GM23338 (cell line): ENCODE measurements at regions not wholly inside any gene's neighbourhood (a gene's known extent, or its start where the extent isn't known, plus 50 kb on each side); places are given as distances from the start of the nearest gene placed in this dataset.

Experiments used
- ATAC-seq: fragments of 200-7000 bp; cut with Tn5 transposase; 3 replicates; pipeline ENCODE4 v1.9.1; 2020
- DNase-seq: peaks from one replicate; pipeline ENCODE4 v3.0.0-alpha.2; 2015; ENCODE audit warnings: low spot score
- H2AFZ ChIP-seq: fragments of 200-600 bp; sonication (generic); 2 replicates; pipeline ENCODE4 v1.8.0; 2016; ENCODE audit warnings: antibody characterized with exemption, mild to moderate bottlenecking, moderate library complexity
- H3F3A ChIP-seq: fragments of 200-600 bp; sonication (generic); replicated peaks from 2 replicates; pipeline ENCODE4 v1.8.0; 2017; ENCODE audit warnings: antibody characterized with exemption, mixed run types, low read depth
- H3K27ac ChIP-seq: fragments of 200-600 bp; sonication (generic); 2 replicates; pipeline ENCODE4 v1.6.1; 2016; ENCODE audit warnings: low read depth
- H3K27me3 ChIP-seq: fragments of 200-600 bp; sonication (generic); 2 replicates; pipeline ENCODE4 v1.8.0; 2016; ENCODE audit warnings: mild to moderate bottlenecking, mixed run types, moderate library complexity; ENCODE audit not compliant: insufficient read depth
- H3K36me3 ChIP-seq: fragments of 200-600 bp; sonication (generic); 2 replicates; pipeline ENCODE4 v1.8.0; 2016; ENCODE audit warnings: mild to moderate bottlenecking; ENCODE audit not compliant: insufficient read depth
- H3K4me1 ChIP-seq: fragments of 200-600 bp; sonication (generic); 2 replicates; pipeline ENCODE4 v1.8.0; 2016; ENCODE audit warnings: mild to moderate bottlenecking, moderate library complexity; ENCODE audit not compliant: insufficient read depth
- H3K4me2 ChIP-seq: fragments of 200-600 bp; sonication (generic); 2 replicates; pipeline ENCODE4 v1.7.1; 2017; ENCODE audit warnings: mixed run types
- H3K4me3 ChIP-seq: fragments of 200-600 bp; sonication (generic); 2 replicates; pipeline ENCODE4 v1.6.1; 2016; ENCODE audit warnings: mixed run types
- H3K79me2 ChIP-seq: fragments of 200-600 bp; sonication (generic); replicated peaks from 2 replicates; pipeline ENCODE4 v1.8.0; 2017; ENCODE audit warnings: mild to moderate bottlenecking; ENCODE audit not compliant: insufficient read depth
- H3K9me2 ChIP-seq: fragments of 200-600 bp; sonication (generic); 2 replicates; pipeline ENCODE4 v1.8.0; 2017; ENCODE audit not compliant: insufficient read depth
- H4K20me1 ChIP-seq: fragments of 200-600 bp; sonication (generic); replicated peaks from 2 replicates; pipeline ENCODE4 v1.8.0; 2017; ENCODE audit warnings: mild to moderate bottlenecking; ENCODE audit not compliant: insufficient read depth
- H3K27ac Mint-ChIP-seq: 2 replicates; pipeline ENCODE4 v1.8.0; 2020; ENCODE audit warnings: inconsistent platforms, mild to moderate bottlenecking, moderate library complexity, mixed read lengths
- H3K27me3 Mint-ChIP-seq: 3 replicates; pipeline ENCODE4 v1.8.0; 2022; ENCODE audit warnings: low read depth, mild to moderate bottlenecking, moderate library complexity, mixed read lengths, inconsistent platforms; ENCODE audit not compliant: insufficient read depth, poor library complexity
- H3K36me3 Mint-ChIP-seq: 3 replicates; pipeline ENCODE4 v1.8.0; 2021; ENCODE audit warnings: low read depth, mild to moderate bottlenecking, inconsistent platforms, moderate library complexity, mixed read lengths
- H3K4me1 Mint-ChIP-seq: 3 replicates; pipeline ENCODE4 v1.8.0; 2020; ENCODE audit warnings: mild to moderate bottlenecking, inconsistent platforms, mixed read lengths
- H3K4me3 Mint-ChIP-seq: 3 replicates; pipeline ENCODE4 v1.8.0; 2021; ENCODE audit warnings: moderate library complexity, mild to moderate bottlenecking, inconsistent platforms, mixed read lengths
- H3K9me3 Mint-ChIP-seq: 3 replicates; pipeline ENCODE4 v1.8.0; 2020; ENCODE audit warnings: moderate library complexity, mild to moderate bottlenecking, inconsistent platforms, mixed read lengths
- CREB1 ChIP-seq: fragments of 250-450 bp; sonication (Bioruptor Pico); IDR thresholded peaks from 2 replicates; pipeline ENCODE4 v1.5.0; 2020; ENCODE audit warnings: low read depth, mild to moderate bottlenecking, moderate library complexity
- EZH2 ChIP-seq: fragments of 200-600 bp; sonication (generic); IDR thresholded peaks from one replicate; pipeline ENCODE4 v1.8.0; 2017; ENCODE audit warnings: antibody characterized with exemption, mild to moderate bottlenecking, low read depth; ENCODE audit not compliant: unreplicated experiment
- EZH2phosphoT487 ChIP-seq: fragments of 200-600 bp; sonication (generic); IDR thresholded peaks from one replicate; pipeline ENCODE4 v1.8.1; 2018; ENCODE audit warnings: antibody characterized with exemption; ENCODE audit not compliant: unreplicated experiment
- JUNB ChIP-seq: IDR thresholded peaks from one replicate; pipeline ENCODE4 v1.6.1; 2016; ENCODE audit warnings: antibody characterized with exemption; ENCODE audit not compliant: unreplicated experiment
- NANOG ChIP-seq: IDR thresholded peaks from 2 replicates; pipeline ENCODE4 v1.6.1; 2016; ENCODE audit warnings: antibody characterized with exemption, borderline replicate concordance
- POLR2AphosphoS5 ChIP-seq: IDR thresholded peaks from 2 replicates; pipeline ENCODE4 v1.6.1; 2016; ENCODE audit warnings: antibody characterized with exemption, low read depth
- STAT1 ChIP-seq: IDR thresholded peaks from one replicate; pipeline ENCODE4 v1.6.1; 2016; ENCODE audit warnings: antibody characterized with exemption; ENCODE audit not compliant: unreplicated experiment
- ZNF114 ChIP-seq: fragments of 250-450 bp; sonication (Bioruptor Pico); IDR thresholded peaks from 2 replicates; pipeline ENCODE4 v1.5.0; 2020; ENCODE audit warnings: mild to moderate bottlenecking, moderate library complexity
- ZNF331 ChIP-seq: fragments of 250-450 bp; sonication (Bioruptor Pico); IDR thresholded peaks from 2 replicates; pipeline ENCODE4 v1.5.0; 2020; ENCODE audit warnings: low read depth, mild to moderate bottlenecking, moderate library complexity
- TF ChIP-seq, protein P1 (sequence below), 2 experiments: fragments of 200-600 bp in 1 of 2; sonication (generic) in 1 of 2; conservative IDR thresholded peaks; 2 replicates each; pipeline versions ENCODE4 v1.5.1 to v1.6.1; 2016 to 2017; ENCODE audit warnings: antibody characterized with exemption in 2 of 2, low read depth in 2 of 2, mild to moderate bottlenecking in 2 of 2, moderate library complexity in 1 of 2
- TF ChIP-seq, protein P2 (sequence below): IDR thresholded peaks from 2 replicates; pipeline ENCODE4 v1.6.1; 2016; ENCODE audit warnings: antibody characterized with exemption
- TF ChIP-seq, protein P3 (sequence below): fragments of 250-450 bp; sonication (Bioruptor Pico); IDR thresholded peaks from 2 replicates; pipeline ENCODE4 v1.5.0; 2020; ENCODE audit warnings: mild to moderate bottlenecking, moderate library complexity
- TF ChIP-seq, protein P4 (sequence below): IDR thresholded peaks from one replicate; pipeline ENCODE4 v1.6.1; 2018; ENCODE audit warnings: antibody characterized with exemption; ENCODE audit not compliant: unreplicated experiment

DNA sequence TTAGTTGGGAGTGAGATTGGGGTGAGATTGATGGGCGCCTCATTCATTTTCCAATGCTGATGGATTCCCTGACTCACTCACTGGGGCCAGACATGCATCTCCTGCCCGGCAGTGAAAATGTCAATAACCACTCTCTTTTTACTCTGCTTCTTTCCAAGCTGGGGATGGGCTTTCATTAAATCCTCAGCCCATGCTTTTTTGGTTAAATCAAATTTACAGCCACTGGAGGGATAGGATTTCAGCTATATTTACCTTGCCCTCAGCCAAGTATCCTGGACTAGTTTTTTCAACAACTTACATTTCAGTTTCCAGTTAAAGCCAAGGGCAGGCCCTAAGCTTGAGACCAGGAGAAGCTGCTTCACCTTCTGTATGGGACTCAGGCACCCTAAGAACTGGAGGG is 162.8 kb downstream of the TSN start:
- H3K4me1 Mint-ChIP-seq = no peaks in the 10 kb centered on the region
- no peak for ATAC-seq

More for the DNA sequence above, 162.8 kb downstream of the TSN start:
- H3K79me2 ChIP-seq = no peaks in the 10 kb centered on the region
- H3K4me1 ChIP-seq = no peaks in the 10 kb centered on the region
- H3K9me2 ChIP-seq = no peaks in the 10 kb centered on the region; the same call in none of the 2 replicates
- Mint-ChIP-seq H3K27ac (no peak overlapping the region), H3K27me3 (peaks cover 4% of the 10 kb centered on the region), H3K36me3 (no peaks in the 10 kb centered on the region), H3K9me3 (no peaks in the 10 kb centered on the region), H3K4me3 (no peak overlapping the region)
- DNase-seq = no peak
- no peaks in the 10 kb centered on the region for H4K20me1 ChIP-seq
- H2AFZ ChIP-seq = no peak overlapping the region
- no peak for TF ChIP-seq CREB1 (CRISPR knock-in tag)
- TF ChIP-seq EZH2 = no peak
- TF ChIP-seq, protein P1, sequence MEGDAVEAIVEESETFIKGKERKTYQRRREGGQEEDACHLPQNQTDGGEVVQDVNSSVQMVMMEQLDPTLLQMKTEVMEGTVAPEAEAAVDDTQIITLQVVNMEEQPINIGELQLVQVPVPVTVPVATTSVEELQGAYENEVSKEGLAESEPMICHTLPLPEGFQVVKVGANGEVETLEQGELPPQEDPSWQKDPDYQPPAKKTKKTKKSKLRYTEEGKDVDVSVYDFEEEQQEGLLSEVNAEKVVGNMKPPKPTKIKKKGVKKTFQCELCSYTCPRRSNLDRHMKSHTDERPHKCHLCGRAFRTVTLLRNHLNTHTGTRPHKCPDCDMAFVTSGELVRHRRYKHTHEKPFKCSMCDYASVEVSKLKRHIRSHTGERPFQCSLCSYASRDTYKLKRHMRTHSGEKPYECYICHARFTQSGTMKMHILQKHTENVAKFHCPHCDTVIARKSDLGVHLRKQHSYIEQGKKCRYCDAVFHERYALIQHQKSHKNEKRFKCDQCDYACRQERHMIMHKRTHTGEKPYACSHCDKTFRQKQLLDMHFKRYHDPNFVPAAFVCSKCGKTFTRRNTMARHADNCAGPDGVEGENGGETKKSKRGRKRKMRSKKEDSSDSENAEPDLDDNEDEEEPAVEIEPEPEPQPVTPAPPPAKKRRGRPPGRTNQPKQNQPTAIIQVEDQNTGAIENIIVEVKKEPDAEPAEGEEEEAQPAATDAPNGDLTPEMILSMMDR (conservative IDR thresholded peaks at IDR 0.05; ENCODE audit: low read depth in 2 of 2) = no peak
- TF ChIP-seq EZH2phosphoT487 = no peak
- TF ChIP-seq, protein P2, sequence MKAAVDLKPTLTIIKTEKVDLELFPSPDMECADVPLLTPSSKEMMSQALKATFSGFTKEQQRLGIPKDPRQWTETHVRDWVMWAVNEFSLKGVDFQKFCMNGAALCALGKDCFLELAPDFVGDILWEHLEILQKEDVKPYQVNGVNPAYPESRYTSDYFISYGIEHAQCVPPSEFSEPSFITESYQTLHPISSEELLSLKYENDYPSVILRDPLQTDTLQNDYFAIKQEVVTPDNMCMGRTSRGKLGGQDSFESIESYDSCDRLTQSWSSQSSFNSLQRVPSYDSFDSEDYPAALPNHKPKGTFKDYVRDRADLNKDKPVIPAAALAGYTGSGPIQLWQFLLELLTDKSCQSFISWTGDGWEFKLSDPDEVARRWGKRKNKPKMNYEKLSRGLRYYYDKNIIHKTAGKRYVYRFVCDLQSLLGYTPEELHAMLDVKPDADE = no peak
- no peak for TF ChIP-seq POLR2AphosphoS5
- no peak for TF ChIP-seq JUNB
- TF ChIP-seq, protein P3, sequence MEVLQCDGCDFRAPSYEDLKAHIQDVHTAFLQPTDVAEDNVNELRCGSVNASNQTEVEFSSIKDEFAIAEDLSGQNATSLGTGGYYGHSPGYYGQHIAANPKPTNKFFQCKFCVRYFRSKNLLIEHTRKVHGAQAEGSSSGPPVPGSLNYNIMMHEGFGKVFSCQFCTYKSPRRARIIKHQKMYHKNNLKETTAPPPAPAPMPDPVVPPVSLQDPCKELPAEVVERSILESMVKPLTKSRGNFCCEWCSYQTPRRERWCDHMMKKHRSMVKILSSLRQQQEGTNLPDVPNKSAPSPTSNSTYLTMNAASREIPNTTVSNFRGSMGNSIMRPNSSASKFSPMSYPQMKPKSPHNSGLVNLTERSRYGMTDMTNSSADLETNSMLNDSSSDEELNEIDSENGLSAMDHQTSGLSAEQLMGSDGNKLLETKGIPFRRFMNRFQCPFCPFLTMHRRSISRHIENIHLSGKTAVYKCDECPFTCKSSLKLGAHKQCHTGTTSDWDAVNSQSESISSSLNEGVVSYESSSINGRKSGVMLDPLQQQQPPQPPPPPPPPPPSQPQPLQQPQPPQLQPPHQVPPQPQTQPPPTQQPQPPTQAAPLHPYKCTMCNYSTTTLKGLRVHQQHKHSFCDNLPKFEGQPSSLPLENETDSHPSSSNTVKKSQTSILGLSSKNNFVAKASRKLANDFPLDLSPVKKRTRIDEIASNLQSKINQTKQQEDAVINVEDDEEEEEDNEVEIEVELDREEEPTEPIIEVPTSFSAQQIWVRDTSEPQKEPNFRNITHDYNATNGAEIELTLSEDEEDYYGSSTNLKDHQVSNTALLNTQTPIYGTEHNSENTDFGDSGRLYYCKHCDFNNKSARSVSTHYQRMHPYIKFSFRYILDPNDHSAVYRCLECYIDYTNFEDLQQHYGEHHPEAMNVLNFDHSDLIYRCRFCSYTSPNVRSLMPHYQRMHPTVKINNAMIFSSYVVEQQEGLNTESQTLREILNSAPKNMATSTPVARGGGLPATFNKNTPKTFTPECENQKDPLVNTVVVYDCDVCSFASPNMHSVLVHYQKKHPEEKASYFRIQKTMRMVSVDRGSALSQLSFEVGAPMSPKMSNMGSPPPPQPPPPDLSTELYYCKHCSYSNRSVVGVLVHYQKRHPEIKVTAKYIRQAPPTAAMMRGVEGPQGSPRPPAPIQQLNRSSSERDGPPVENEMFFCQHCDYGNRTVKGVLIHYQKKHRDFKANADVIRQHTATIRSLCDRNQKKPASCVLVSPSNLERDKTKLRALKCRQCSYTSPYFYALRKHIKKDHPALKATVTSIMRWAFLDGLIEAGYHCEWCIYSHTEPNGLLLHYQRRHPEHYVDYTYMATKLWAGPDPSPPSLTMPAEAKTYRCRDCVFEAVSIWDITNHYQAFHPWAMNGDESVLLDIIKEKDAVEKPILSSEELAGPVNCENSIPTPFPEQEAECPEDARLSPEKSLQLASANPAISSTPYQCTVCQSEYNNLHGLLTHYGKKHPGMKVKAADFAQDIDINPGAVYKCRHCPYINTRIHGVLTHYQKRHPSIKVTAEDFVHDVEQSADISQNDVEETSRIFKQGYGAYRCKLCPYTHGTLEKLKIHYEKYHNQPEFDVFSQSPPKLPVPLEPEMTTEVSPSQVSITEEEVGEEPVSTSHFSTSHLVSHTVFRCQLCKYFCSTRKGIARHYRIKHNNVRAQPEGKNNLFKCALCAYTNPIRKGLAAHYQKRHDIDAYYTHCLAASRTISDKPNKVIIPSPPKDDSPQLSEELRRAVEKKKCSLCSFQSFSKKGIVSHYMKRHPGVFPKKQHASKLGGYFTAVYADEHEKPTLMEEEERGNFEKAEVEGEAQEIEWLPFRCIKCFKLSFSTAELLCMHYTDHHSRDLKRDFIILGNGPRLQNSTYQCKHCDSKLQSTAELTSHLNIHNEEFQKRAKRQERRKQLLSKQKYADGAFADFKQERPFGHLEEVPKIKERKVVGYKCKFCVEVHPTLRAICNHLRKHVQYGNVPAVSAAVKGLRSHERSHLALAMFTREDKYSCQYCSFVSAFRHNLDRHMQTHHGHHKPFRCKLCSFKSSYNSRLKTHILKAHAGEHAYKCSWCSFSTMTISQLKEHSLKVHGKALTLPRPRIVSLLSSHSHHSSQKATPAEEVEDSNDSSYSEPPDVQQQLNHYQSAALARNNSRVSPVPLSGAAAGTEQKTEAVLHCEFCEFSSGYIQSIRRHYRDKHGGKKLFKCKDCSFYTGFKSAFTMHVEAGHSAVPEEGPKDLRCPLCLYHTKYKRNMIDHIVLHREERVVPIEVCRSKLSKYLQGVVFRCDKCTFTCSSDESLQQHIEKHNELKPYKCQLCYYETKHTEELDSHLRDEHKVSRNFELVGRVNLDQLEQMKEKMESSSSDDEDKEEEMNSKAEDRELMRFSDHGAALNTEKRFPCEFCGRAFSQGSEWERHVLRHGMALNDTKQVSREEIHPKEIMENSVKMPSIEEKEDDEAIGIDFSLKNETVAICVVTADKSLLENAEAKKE (CRISPR knock-in tag) = no peak
- TF ChIP-seq STAT1 = no peak
- no peak for TF ChIP-seq ZNF114 (CRISPR knock-in tag)
- TF ChIP-seq ZNF331 (CRISPR knock-in tag) = no peak
- no peak for TF ChIP-seq NANOG
- TF ChIP-seq, protein P4, sequence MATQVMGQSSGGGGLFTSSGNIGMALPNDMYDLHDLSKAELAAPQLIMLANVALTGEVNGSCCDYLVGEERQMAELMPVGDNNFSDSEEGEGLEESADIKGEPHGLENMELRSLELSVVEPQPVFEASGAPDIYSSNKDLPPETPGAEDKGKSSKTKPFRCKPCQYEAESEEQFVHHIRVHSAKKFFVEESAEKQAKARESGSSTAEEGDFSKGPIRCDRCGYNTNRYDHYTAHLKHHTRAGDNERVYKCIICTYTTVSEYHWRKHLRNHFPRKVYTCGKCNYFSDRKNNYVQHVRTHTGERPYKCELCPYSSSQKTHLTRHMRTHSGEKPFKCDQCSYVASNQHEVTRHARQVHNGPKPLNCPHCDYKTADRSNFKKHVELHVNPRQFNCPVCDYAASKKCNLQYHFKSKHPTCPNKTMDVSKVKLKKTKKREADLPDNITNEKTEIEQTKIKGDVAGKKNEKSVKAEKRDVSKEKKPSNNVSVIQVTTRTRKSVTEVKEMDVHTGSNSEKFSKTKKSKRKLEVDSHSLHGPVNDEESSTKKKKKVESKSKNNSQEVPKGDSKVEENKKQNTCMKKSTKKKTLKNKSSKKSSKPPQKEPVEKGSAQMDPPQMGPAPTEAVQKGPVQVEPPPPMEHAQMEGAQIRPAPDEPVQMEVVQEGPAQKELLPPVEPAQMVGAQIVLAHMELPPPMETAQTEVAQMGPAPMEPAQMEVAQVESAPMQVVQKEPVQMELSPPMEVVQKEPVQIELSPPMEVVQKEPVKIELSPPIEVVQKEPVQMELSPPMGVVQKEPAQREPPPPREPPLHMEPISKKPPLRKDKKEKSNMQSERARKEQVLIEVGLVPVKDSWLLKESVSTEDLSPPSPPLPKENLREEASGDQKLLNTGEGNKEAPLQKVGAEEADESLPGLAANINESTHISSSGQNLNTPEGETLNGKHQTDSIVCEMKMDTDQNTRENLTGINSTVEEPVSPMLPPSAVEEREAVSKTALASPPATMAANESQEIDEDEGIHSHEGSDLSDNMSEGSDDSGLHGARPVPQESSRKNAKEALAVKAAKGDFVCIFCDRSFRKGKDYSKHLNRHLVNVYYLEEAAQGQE = no peak
- no peaks in the 10 kb centered on the region for H3F3A ChIP-seq
- no peak overlapping the region for H3K4me3 ChIP-seq
- H3K36me3 ChIP-seq = no peaks in the 10 kb centered on the region
- H3K27ac ChIP-seq = no peak overlapping the region
- no peak overlapping the region for H3K4me2 ChIP-seq
- no peaks in the 10 kb centered on the region for H3K27me3 ChIP-seq
